Peyer's patch (tissue), 4 donors: ENCODE measurements at regions not wholly inside any gene's neighbourhood (a gene's known extent, or its start where the extent isn't known, plus 50 kb on each side); places are given as distances from the start of the nearest gene placed in this dataset.

Experiments used
- DNase-seq, 3 donors: peaks; one replicate each; pipeline ENCODE4 v3.0.0-alpha.2; 2017 to 2019
- H3K27ac ChIP-seq, 4 donors: fragments of 200-600 bp; sonication (generic); one replicate each; pipeline ENCODE4 v1.5.1; 2016 to 2019
- H3K27me3 ChIP-seq, 2 donors: fragments of 200-600 bp; sonication (generic); one replicate each; pipeline ENCODE4 v1.5.1; 2019
- H3K36me3 ChIP-seq, 3 donors: fragments of 200-600 bp; sonication (generic); one replicate each; pipeline ENCODE4 v1.5.1; 2016 to 2019
- H3K4me1 ChIP-seq, 4 donors: fragments of 200-600 bp; sonication (generic); one replicate each; pipeline ENCODE4 v1.5.1; 2016 to 2019
- H3K4me3 ChIP-seq, 4 donors: fragments of 200-600 bp; sonication (generic); 1 replicate in 3 of 4; 2 replicates in 1 of 4; pipeline ENCODE4 v1.5.1; 2016 to 2019; ENCODE audit warnings: mild to moderate bottlenecking in 1 of 4
- H3K9me3 ChIP-seq, 4 donors: fragments of 200-600 bp; sonication (generic); one replicate each; pipeline ENCODE4 v1.5.1; 2016 to 2019; ENCODE audit warnings: mild to moderate bottlenecking in 1 of 4
- CTCF ChIP-seq, 6 experiments: fragments of 450-650 bp in 4 of 6; fragments of 200-600 bp in 2 of 6; sonication (generic) in 1 of 6; IDR thresholded peaks; one replicate each; pipeline ENCODE4 v1.5.1; 2017 to 2019; ENCODE audit warnings: antibody characterized with exemption in 6 of 6, mild to moderate bottlenecking in 3 of 6, moderate library complexity in 1 of 6
- POLR2A ChIP-seq, 2 donors: fragments of 450-650 bp; IDR thresholded peaks; one replicate each; pipeline ENCODE4 v1.5.1; 2017; ENCODE audit warnings: antibody characterized with exemption in 2 of 2, mild to moderate bottlenecking in 2 of 2, moderate library complexity in 2 of 2

DNA sequence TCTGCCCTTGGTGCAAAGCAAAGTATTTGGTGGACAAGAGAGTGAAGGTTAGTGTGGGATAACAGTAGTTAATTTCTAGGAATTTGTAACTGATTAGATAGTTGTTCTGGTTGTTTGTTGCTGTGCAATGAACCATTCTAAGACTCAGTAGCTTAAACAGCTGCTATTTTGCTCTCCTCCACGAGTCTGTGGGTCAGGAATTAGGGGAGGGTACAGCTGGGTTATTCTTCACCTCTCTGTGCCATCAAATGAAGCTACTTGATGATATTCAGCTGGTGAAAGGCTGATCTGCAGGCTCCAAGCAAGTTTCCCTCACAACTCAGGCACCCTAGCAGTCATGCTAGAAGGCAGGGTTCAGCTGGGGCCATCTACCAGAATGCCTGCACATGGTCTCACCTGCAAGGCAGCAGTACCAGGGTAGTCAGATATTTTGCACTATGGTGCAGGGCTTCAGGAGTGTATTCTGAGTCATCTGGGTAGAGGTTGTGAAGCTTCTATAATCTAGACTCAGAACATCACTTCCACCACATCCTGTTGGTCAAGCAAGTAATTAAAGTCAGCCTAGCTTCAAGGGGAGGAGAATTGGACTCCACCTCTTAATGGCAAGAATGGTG is 159.5 kb upstream of the SLC28A3 start:
- no peak for TF ChIP-seq POLR2A (IDR thresholded peaks at IDR 0.05)
- TF ChIP-seq CTCF (IDR thresholded peaks at IDR 0.05), result no peak
- Histone ChIP-seq H3K27me3 (no peaks in the 10 kb centered on the region), H3K27ac (no peak overlapping the region), H3K36me3 (no peaks in the 10 kb centered on the region), H3K4me1 (no peaks in the 10 kb centered on the region), H3K4me3 (no peak overlapping the region), H3K9me3 (no peaks in the 10 kb centered on the region)
- no peak for DNase-seq

- Histone ChIP-seq H3K9me3 (no peaks in the 10 kb centered on the region), H3K27ac (no peak overlapping the region), H3K4me3 (no peak overlapping the region), H3K27me3 (no peaks in the 10 kb centered on the region), H3K4me1 (no peaks in the 10 kb centered on the region), H3K36me3 (no peaks in the 10 kb centered on the region)
- DNase-seq, result no peak
- TF ChIP-seq CTCF (IDR thresholded peaks at IDR 0.05), result no peak
- TF ChIP-seq POLR2A (IDR thresholded peaks at IDR 0.05), result no peak
Observed at GRCh38 chr9:84500826-84501225, 160.3 kb upstream of the SLC28A3 start.

GRCh38 chr9:84501587-84501986 is 161.0 kb upstream of the SLC28A3 start:
- no peaks in the 10 kb centered on the region for H3K36me3 ChIP-seq
- H3K4me3 ChIP-seq, result no peak overlapping the region
- no peaks in the 10 kb centered on the region for H3K9me3 ChIP-seq
- DNase-seq, result no peak
- no peaks in the 10 kb centered on the region for H3K4me1 ChIP-seq
- TF ChIP-seq POLR2A (IDR thresholded peaks at IDR 0.05), result no peak
- no peak for TF ChIP-seq CTCF (IDR thresholded peaks at IDR 0.05)
- H3K27ac ChIP-seq, result no peak overlapping the region
- H3K27me3 ChIP-seq, result no peaks in the 10 kb centered on the region

GRCh38 chr9:84502066-84502465 is 161.5 kb upstream of the SLC28A3 start:
- H3K9me3 ChIP-seq, result no peaks in the 10 kb centered on the region
- no peaks in the 10 kb centered on the region for H3K4me1 ChIP-seq
- no peaks in the 10 kb centered on the region for H3K27me3 ChIP-seq
- no peak for DNase-seq
- H3K36me3 ChIP-seq, result no peaks in the 10 kb centered on the region
- no peak overlapping the region for H3K27ac ChIP-seq
- no peak overlapping the region for H3K4me3 ChIP-seq
- TF ChIP-seq CTCF (IDR thresholded peaks at IDR 0.05) (no peak), POLR2A (IDR thresholded peaks at IDR 0.05) (no peak)

- Histone ChIP-seq H3K27ac (no peak overlapping the region), H3K27me3 (no peaks in the 10 kb centered on the region), H3K4me3 (no peak overlapping the region), H3K4me1 (no peaks in the 10 kb centered on the region), H3K36me3 (no peaks in the 10 kb centered on the region), H3K9me3 (no peaks in the 10 kb centered on the region)
- TF ChIP-seq CTCF (IDR thresholded peaks at IDR 0.05), result no peak
- no peak for TF ChIP-seq POLR2A (IDR thresholded peaks at IDR 0.05)
- no peak for DNase-seq
Observed at GRCh38 chr9:84504360-84504759, 163.8 kb upstream of the SLC28A3 start.

DNA sequence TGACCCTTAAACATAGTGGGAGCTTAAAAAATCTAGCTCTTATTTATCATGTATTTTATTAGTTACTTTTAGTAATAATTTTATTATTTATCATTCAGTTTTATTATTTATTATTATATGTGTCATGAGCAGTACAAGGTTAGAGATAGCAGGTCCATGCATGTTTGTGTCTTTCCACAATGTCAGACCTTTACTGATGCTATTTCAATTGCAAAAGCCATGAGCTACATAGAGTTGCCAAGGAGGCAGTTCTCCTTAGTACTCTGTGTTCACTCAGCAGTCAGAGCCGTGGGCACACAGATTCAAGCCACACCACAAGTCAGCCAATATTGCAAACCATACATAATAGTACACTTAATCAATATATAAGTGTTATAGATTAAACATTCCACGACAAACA is 157.9 kb upstream of the NTRK2 start:
- Histone ChIP-seq H3K9me3 (no peaks in the 10 kb centered on the region), H3K27me3 (no peaks in the 10 kb centered on the region), H3K4me1 (no peaks in the 10 kb centered on the region), H3K27ac (no peak overlapping the region), H3K4me3 (no peak overlapping the region), H3K36me3 (no peaks in the 10 kb centered on the region)
- TF ChIP-seq POLR2A (IDR thresholded peaks at IDR 0.05) (no peak), CTCF (IDR thresholded peaks at IDR 0.05) (no peak)
- DNase-seq, result no peak
